H1 (cell line): ENCODE measurements at regions not wholly inside any gene's neighbourhood (a gene's known extent, or its start where the extent isn't known, plus 50 kb on each side); places are given as distances from the start of the nearest gene placed in this dataset.

Experiments used
- CTCF ChIA-PET: fragments of 300-600 bp; sonication (Branson Sonifier 250); formaldehyde crosslinking; loops from one replicate; lab custom pipeline; 2021; ENCODE audit not compliant: partially characterized antibody; lab: Charles Lee
- POLR2A ChIA-PET: fragments of 300-600 bp; sonication (Branson Sonifier 250); formaldehyde crosslinking; loops from one replicate; lab custom pipeline; 2021; ENCODE audit warnings: inconsistent platforms; ENCODE audit not compliant: partially characterized antibody; lab: Charles Lee
- DNase-seq, 2 experiments: peaks; one replicate each; pipeline versions ENCODE4 v3.0.0 to v3.0.0-alpha.2; 2010 to 2022; ENCODE audit warnings: low spot score in 2 of 2, low read depth in 1 of 2, mixed read lengths in 1 of 2
- FAIRE-seq: peaks from 2 replicates; lab custom pipeline; 2011; peaks lifted over from hg19 to GRCh38; lab: Jason Lieb, UNC
- H2AFZ ChIP-seq: 2 replicates; pipeline ENCODE4 v1.8.1; 2012; ENCODE audit warnings: low read length, inconsistent platforms
- H2AK5ac ChIP-seq: 2 replicates; pipeline ENCODE4 v1.6.1; 2013; ENCODE audit warnings: low read depth, low read length
- H2BK120ac ChIP-seq: replicated peaks from 2 replicates; pipeline ENCODE3; 2013; ENCODE audit warnings: low read depth, low read length, inconsistent platforms
- H2BK12ac ChIP-seq: 2 replicates; pipeline ENCODE4 v1.6.1; 2013; ENCODE audit warnings: low read depth, low read length
- H2BK15ac ChIP-seq: 2 replicates; pipeline ENCODE4 v1.6.1; 2013; ENCODE audit warnings: low read length
- H2BK20ac ChIP-seq: 2 replicates; pipeline ENCODE4 v1.6.1; 2013; ENCODE audit warnings: low read length
- H2BK5ac ChIP-seq: 2 replicates; pipeline ENCODE4 v1.6.1; 2013; ENCODE audit warnings: low read depth, low read length
- H3K14ac ChIP-seq: 2 replicates; pipeline ENCODE4 v1.6.1; 2013; ENCODE audit warnings: inconsistent platforms; ENCODE audit not compliant: insufficient read length
- H3K18ac ChIP-seq: 2 replicates; pipeline ENCODE4 v1.6.1; 2013; ENCODE audit warnings: low read length; ENCODE audit errors: extremely low read depth
- H3K23ac ChIP-seq: 2 replicates; pipeline ENCODE4 v1.6.1; 2013; ENCODE audit warnings: inconsistent platforms; ENCODE audit not compliant: insufficient read length
- H3K23me2 ChIP-seq: 2 replicates; pipeline ENCODE4 v1.6.1; 2013; ENCODE audit warnings: low read depth, low read length
- H3K27ac ChIP-seq: 2 replicates; pipeline ENCODE4 v1.6.1; 2011; ENCODE audit warnings: low read depth, low read length, inconsistent platforms
- H3K27me3 ChIP-seq, 4 experiments: replicated peaks in 1 of 4; 1 replicate in 1 of 4; 2 replicates in 3 of 4; pipeline versions ENCODE4 v1.6.1 to v1.8.1; 2011 to 2013; ENCODE audit warnings: low read length in 3 of 4, mild to moderate bottlenecking in 3 of 4, inconsistent platforms in 2 of 4, mixed read lengths in 2 of 4, moderate library complexity in 1 of 4; ENCODE audit not compliant: control insufficient read depth in 3 of 4, insufficient read depth in 3 of 4; ENCODE audit errors: extremely low read depth in 1 of 4
- H3K36me3 ChIP-seq, 4 experiments: 2 replicates each; pipeline versions ENCODE4 v1.6.1 to v1.8.1; 2011 to 2013; ENCODE audit warnings: mild to moderate bottlenecking in 4 of 4, low read length in 3 of 4, moderate library complexity in 2 of 4, control low read depth in 1 of 4, inconsistent platforms in 1 of 4; ENCODE audit not compliant: insufficient read depth in 4 of 4, control insufficient read depth in 2 of 4
- H3K4ac ChIP-seq: replicated peaks from 2 replicates; pipeline ENCODE3; 2013; ENCODE audit warnings: low read length, low read depth, mixed read lengths, inconsistent platforms; ENCODE audit not compliant: insufficient read length
- H3K4me1 ChIP-seq, 4 experiments: replicated peaks in 1 of 4; 1 replicate in 1 of 4; 2 replicates in 3 of 4; pipeline versions ENCODE4 v1.6.1 to v1.8.1; 2011 to 2013; ENCODE audit warnings: low read length in 3 of 4, inconsistent platforms in 2 of 4, mixed read lengths in 1 of 4; ENCODE audit not compliant: insufficient read depth in 4 of 4, control insufficient read depth in 3 of 4
- H3K4me2 ChIP-seq, 2 experiments: 2 replicates each; pipeline versions ENCODE4 v1.6.1 to v1.8.1; 2011 to 2013; ENCODE audit warnings: low read depth in 2 of 2, low read length in 2 of 2, control low read depth in 1 of 2, inconsistent platforms in 1 of 2, mild to moderate bottlenecking in 1 of 2; ENCODE audit not compliant: insufficient read depth in 1 of 2
- H3K4me3 ChIP-seq, 4 experiments: fragments of 200-600, 300-600 bp in 1 of 4; sonication (generic), shearing (Covaris generic), sonication (Bioruptor Twin) in 1 of 4; 2 replicates each; pipeline versions ENCODE4 v1.5.1 to v1.8.1; 2011 to 2016; ENCODE audit warnings: low read length in 4 of 4, low read depth in 3 of 4, control low read depth in 2 of 4, inconsistent platforms in 2 of 4, mild to moderate bottlenecking in 2 of 4, mixed read lengths in 1 of 4, moderate library complexity in 1 of 4; ENCODE audit not compliant: insufficient read depth in 2 of 4; ENCODE audit errors: extremely low read depth in 1 of 4
- H3K56ac ChIP-seq: replicated peaks from 2 replicates; pipeline ENCODE3; 2013; ENCODE audit warnings: low read depth, mild to moderate bottlenecking, mixed read lengths, low read length, inconsistent platforms; ENCODE audit not compliant: insufficient read length
- H3K79me1 ChIP-seq: 2 replicates; pipeline ENCODE4 v1.6.1; 2013; ENCODE audit warnings: low read depth, low read length, control low read depth
- H3K79me2 ChIP-seq, 2 experiments: 2 replicates each; pipeline versions ENCODE4 v1.6.1 to v1.8.1; 2012 to 2013; ENCODE audit warnings: low read length in 2 of 2, mild to moderate bottlenecking in 2 of 2, inconsistent platforms in 1 of 2; ENCODE audit not compliant: insufficient read depth in 2 of 2, control insufficient read depth in 1 of 2
- H3K9ac ChIP-seq, 4 experiments: replicated peaks in 1 of 4; 1 replicate in 1 of 4; 2 replicates in 3 of 4; pipeline versions ENCODE4 v1.6.1 to v1.8.1; 2011 to 2013; ENCODE audit warnings: low read depth in 3 of 4, low read length in 3 of 4, control low read depth in 2 of 4, mild to moderate bottlenecking in 2 of 4, moderate library complexity in 2 of 4, inconsistent platforms in 1 of 4; ENCODE audit errors: extremely low read depth in 1 of 4
- H3K9me3 ChIP-seq, 2 experiments: 2 replicates each; pipeline versions ENCODE4 v1.6.1 to v1.8.1; 2012 to 2013; ENCODE audit warnings: mild to moderate bottlenecking in 2 of 2, moderate library complexity in 2 of 2, control low read depth in 1 of 2, inconsistent platforms in 1 of 2, low read depth in 1 of 2, low read length in 1 of 2, mixed read lengths in 1 of 2; ENCODE audit not compliant: insufficient read depth in 2 of 2
- H4K20me1 ChIP-seq, 2 experiments: replicated peaks in 1 of 2; 2 replicates each; pipeline versions ENCODE3 to v1.8.1; 2011 to 2013; ENCODE audit warnings: inconsistent platforms in 2 of 2, low read length in 2 of 2, mild to moderate bottlenecking in 1 of 2; ENCODE audit not compliant: insufficient read depth in 2 of 2, control insufficient read depth in 1 of 2
- H4K5ac ChIP-seq: 2 replicates; pipeline ENCODE4 v1.6.1; 2013; ENCODE audit warnings: low read length, low read depth, mixed read lengths, inconsistent platforms; ENCODE audit not compliant: insufficient read length
- H4K8ac ChIP-seq: 2 replicates; pipeline ENCODE4 v1.8.0; 2013; ENCODE audit warnings: mild to moderate bottlenecking, moderate library complexity, low read length, inconsistent platforms; ENCODE audit not compliant: insufficient read depth; ENCODE audit errors: extremely low read depth
- H4K91ac ChIP-seq: replicated peaks from 2 replicates; pipeline ENCODE3; 2013; ENCODE audit warnings: low read length, mixed read lengths, inconsistent platforms; ENCODE audit not compliant: insufficient read length
- BRCA1 ChIP-seq: IDR thresholded peaks from 2 replicates; pipeline ENCODE4 v1.6.1; 2012; ENCODE audit warnings: low read depth, low read length, improper control_type of control experiment
- CTBP2 ChIP-seq: IDR thresholded peaks from 2 replicates; pipeline ENCODE4 v1.7.0; 2011; ENCODE audit warnings: borderline replicate concordance, mild to moderate bottlenecking, moderate library complexity, mixed read lengths, low read length; ENCODE audit not compliant: insufficient read depth, insufficient read length
- HDAC6 ChIP-seq: IDR thresholded peaks from one replicate; pipeline ENCODE4 v1.7.1; 2012; ENCODE audit warnings: low read depth, mild to moderate bottlenecking, inconsistent platforms, low read length, moderate library complexity
- JUND ChIP-seq: IDR thresholded peaks from 2 replicates; pipeline ENCODE4 v1.6.1; 2011; ENCODE audit warnings: mild to moderate bottlenecking, improper control_type of control experiment, low read length
- MAFK ChIP-seq: IDR thresholded peaks from 2 replicates; pipeline ENCODE4 v1.6.1; 2012; ENCODE audit warnings: low read depth, mild to moderate bottlenecking, improper control_type of control experiment, low read length
- RBBP5 ChIP-seq: IDR thresholded peaks from 2 replicates; pipeline ENCODE4 v1.7.1; 2012; ENCODE audit warnings: low read depth, mild to moderate bottlenecking, inconsistent platforms, low read length, moderate library complexity, borderline replicate concordance
- SIN3A ChIP-seq, 2 experiments: IDR thresholded peaks in 1 of 2; conservative IDR thresholded peaks in 1 of 2; 2 replicates each; pipeline ENCODE4 v1.6.1; 2011 to 2012; ENCODE audit warnings: low read length in 2 of 2, improper control_type of control experiment in 1 of 2, low read depth in 1 of 2, mild to moderate bottlenecking in 1 of 2
- WGBS, 2 experiments: shearing (Covaris generic) in 1 of 2; methylation state at CpG; one replicate each; pipeline versions ENCODE4 v1.1.6 to v1.1.7; 2013 to 2015; ENCODE audit warnings: low lambda C conversion rate in 2 of 2, mixed read lengths in 2 of 2, inconsistent platforms in 1 of 2, low coverage in 1 of 2, missing lambda C conversion rate in 1 of 2; ENCODE audit not compliant: insufficient replicate concordance in 2 of 2, insufficient coverage in 1 of 2, insufficient read length in 1 of 2; ENCODE audit errors: extremely low coverage in 1 of 2, missing lambda C conversion rate in 1 of 2; 5-methylcytosine and 5-hydroxymethylcytosine counted together
- TF ChIP-seq, protein P1 (sequence below): IDR thresholded peaks from 2 replicates; pipeline ENCODE4 v1.6.1; 2011; ENCODE audit warnings: low read length, improper control_type of control experiment

DNA sequence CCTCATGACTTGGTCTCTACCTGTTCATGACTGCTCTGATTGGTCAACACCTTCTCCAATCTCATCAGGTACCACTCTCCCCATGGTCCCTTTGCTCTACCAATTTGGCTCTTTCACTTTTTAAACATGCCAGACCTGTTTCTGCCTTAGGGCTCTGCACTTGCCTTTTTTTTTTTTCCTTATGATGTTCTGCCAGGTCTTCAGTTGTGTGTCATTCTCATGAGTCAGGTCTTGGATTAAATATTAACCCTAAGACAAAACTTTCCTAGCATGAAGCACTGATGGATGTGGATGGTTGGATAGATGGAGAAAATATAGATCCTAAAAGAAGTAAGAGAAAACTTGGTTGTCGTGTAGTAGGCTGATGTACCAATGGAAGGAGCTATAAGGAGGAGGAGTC lies 219.3 kb downstream of the TTC32 start:
- no peak for DNase-seq
- Histone ChIP-seq H3K79me2 (no peaks in the 10 kb centered on the region), H3K27ac (no peak overlapping the region), H2BK20ac (no peak overlapping the region), H3K9me3 (no peaks in the 10 kb centered on the region), H2BK120ac (no peak overlapping the region), H3K27me3 (no peaks in the 10 kb centered on the region; a peak in 1 of 7 replicates), H4K5ac (no peak overlapping the region), H3K18ac (no peak overlapping the region), H3K79me1 (no peaks in the 10 kb centered on the region), H3K4me3 (no peak overlapping the region), H2BK12ac (no peak overlapping the region), H4K20me1 (no peaks in the 10 kb centered on the region), H3K4me1 (no peaks in the 10 kb centered on the region), H3K23ac (no peak overlapping the region), H3K4ac (no peak overlapping the region), H4K8ac (no peak overlapping the region), H3K23me2 (no peaks in the 10 kb centered on the region), H3K56ac (no peak overlapping the region), H2BK15ac (no peak overlapping the region), H2AK5ac (no peak overlapping the region), H3K14ac (no peak overlapping the region), H3K4me2 (no peak overlapping the region), H2BK5ac (no peak overlapping the region), H3K36me3 (no peaks in the 10 kb centered on the region), H3K9ac (no peak overlapping the region), H4K91ac (no peak overlapping the region), H2AFZ (no peak overlapping the region)
- WGBS, 2 experiments: 84% methylated on average over 1 of the region's 1 CpG; no CpG with 5 or more reads in 1 of the 2 experiments
- CTCF ChIA-PET: interaction anchor here (0.9 kb wide), 1 partner anchor 324 kb away, joined by 4 read pairs; the partner anchor contains the start of gene OSR1
- POLR2A ChIA-PET: no interaction called here
- TF ChIP-seq HDAC6: no peak
- no peak for TF ChIP-seq JUND
- TF ChIP-seq BRCA1: no peak
- no peak for TF ChIP-seq RBBP5
- TF ChIP-seq CTBP2: no peak
- TF ChIP-seq, protein P1, sequence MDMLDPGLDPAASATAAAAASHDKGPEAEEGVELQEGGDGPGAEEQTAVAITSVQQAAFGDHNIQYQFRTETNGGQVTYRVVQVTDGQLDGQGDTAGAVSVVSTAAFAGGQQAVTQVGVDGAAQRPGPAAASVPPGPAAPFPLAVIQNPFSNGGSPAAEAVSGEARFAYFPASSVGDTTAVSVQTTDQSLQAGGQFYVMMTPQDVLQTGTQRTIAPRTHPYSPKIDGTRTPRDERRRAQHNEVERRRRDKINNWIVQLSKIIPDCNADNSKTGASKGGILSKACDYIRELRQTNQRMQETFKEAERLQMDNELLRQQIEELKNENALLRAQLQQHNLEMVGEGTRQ: no peak
- no peak for TF ChIP-seq MAFK
- no peak for TF ChIP-seq SIN3A (conservative IDR thresholded peaks at IDR 0.05 in 1 of 2, IDR thresholded peaks at IDR 0.05 in 1 of 2; ENCODE audit: low read depth in 1 of 2, low read length in 2 of 2)
- FAIRE-seq: no peak
